Lower lobe of right lung (tissue), 2 donors: ENCODE measurements at regions not wholly inside any gene's neighbourhood (a gene's known extent, or its start where the extent isn't known, plus 50 kb on each side); places are given as distances from the start of the nearest gene placed in this dataset.
A peak's percentile ranks its signal among the peaks of the same experiment; 100 is the strongest.

Experiments
- ATAC-seq, 2 donors: fragments of 200-7000 bp; cut with Tn5 transposase; one replicate each; pipeline ENCODE4 v1.9.1; 2020 to 2022; ENCODE audit warnings: mild to moderate bottlenecking in 2 of 2, moderate library complexity in 2 of 2
- DNase-seq: peaks from one replicate; pipeline ENCODE4 v3.0.0-alpha.2; 2020
- H3K27ac ChIP-seq: fragments of 200-600 bp; one replicate; pipeline ENCODE4 v1.8.0; 2022
- H3K27me3 ChIP-seq: fragments of 200-600 bp; one replicate; pipeline ENCODE4 v1.8.0; 2022; ENCODE audit warnings: low read depth
- H3K36me3 ChIP-seq: fragments of 200-600 bp; one replicate; pipeline ENCODE4 v1.8.0; 2022; ENCODE audit warnings: mild to moderate bottlenecking
- H3K4me1 ChIP-seq: fragments of 200-600 bp; one replicate; pipeline ENCODE4 v1.8.0; 2022
- H3K4me3 ChIP-seq: fragments of 200-600 bp; one replicate; pipeline ENCODE4 v1.8.0; 2022; ENCODE audit warnings: mild to moderate bottlenecking
- H3K9me3 ChIP-seq: fragments of 200-600 bp; one replicate; pipeline ENCODE4 v1.8.0; 2022
- CTCF ChIP-seq: fragments of 200-600 bp; IDR thresholded peaks from one replicate; pipeline ENCODE4 v1.8.0; 2022; ENCODE audit warnings: antibody characterized with exemption, mild to moderate bottlenecking
- intact Hi-C: fragments of 100-400 bp; cut with DNase I; formaldehyde crosslinking; loops from one replicate; pipeline ENCODE4 v1.11.0; 2022
- donor health status: DM: no; HTN: yes; CAD: no; lungs with severe emphysema.

- Histone ChIP-seq H3K4me3 (no peak overlapping the region), H3K27ac (no peak overlapping the region), H3K36me3 (no peaks in the 10 kb centered on the region), H3K27me3 (no peaks in the 10 kb centered on the region), H3K4me1 (no peaks in the 10 kb centered on the region), H3K9me3 (no peaks in the 10 kb centered on the region)
- intact Hi-C loops, result no loop called here
- no peak for TF ChIP-seq CTCF
- DNase-seq (no peak), ATAC-seq (peak in 1 of 2 donors; percentile 32)
Measured at GRCh38 chr7:97337849-97338248, 220.4 kb downstream of the SDHAF3 start.

DNA sequence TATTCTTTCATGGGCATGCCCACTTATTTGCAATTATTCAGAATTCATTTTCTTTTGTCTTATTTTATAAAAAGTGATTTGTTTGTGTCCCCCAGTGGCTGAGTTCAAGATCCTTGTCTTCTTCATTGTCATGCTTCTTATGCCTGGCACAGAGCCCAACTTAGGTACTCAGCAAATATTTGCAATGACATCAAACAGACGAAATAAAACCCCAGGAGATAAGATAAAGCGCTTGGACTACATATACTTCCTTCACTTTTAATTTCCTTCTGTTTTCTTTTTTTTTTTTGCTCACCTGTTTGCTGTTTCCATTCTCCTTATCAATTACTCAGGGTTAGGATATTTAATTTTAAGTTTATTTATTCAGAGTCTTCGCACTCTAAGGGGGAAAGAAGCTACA, 225.0 kb downstream of the SDHAF3 start:
- H3K4me3 ChIP-seq, result no peak overlapping the region
- H3K9me3 ChIP-seq, result no peaks in the 10 kb centered on the region
- H3K4me1 ChIP-seq, result no peaks in the 10 kb centered on the region
- no peak for ATAC-seq
- no peaks in the 10 kb centered on the region for H3K36me3 ChIP-seq
- no peak for DNase-seq
- no peak for TF ChIP-seq CTCF
- intact Hi-C loops, result no loop called here
- H3K27me3 ChIP-seq, result no peaks in the 10 kb centered on the region
- no peak overlapping the region for H3K27ac ChIP-seq

GRCh38 chr7:97346349-97346748, 228.9 kb downstream of the SDHAF3 start:
- H3K36me3 ChIP-seq, result no peaks in the 10 kb centered on the region
- H3K27ac ChIP-seq, result no peak overlapping the region
- intact Hi-C loops, result no loop called here
- no peaks in the 10 kb centered on the region for H3K9me3 ChIP-seq
- no peak for TF ChIP-seq CTCF
- DNase-seq, result no peak
- no peak for ATAC-seq
- no peak overlapping the region for H3K4me3 ChIP-seq
- H3K27me3 ChIP-seq, result no peaks in the 10 kb centered on the region
- H3K4me1 ChIP-seq, result no peaks in the 10 kb centered on the region

GRCh38 chr7:97351488-97351887, 234.0 kb downstream of the SDHAF3 start:
- no peaks in the 10 kb centered on the region for H3K4me1 ChIP-seq
- DNase-seq (no peak), ATAC-seq (no peak)
- H3K27ac ChIP-seq, result no peak overlapping the region
- H3K36me3 ChIP-seq, result no peaks in the 10 kb centered on the region
- H3K27me3 ChIP-seq, result no peaks in the 10 kb centered on the region
- intact Hi-C loops, result no loop called here
- H3K4me3 ChIP-seq, result no peak overlapping the region
- TF ChIP-seq CTCF, result no peak
- no peaks in the 10 kb centered on the region for H3K9me3 ChIP-seq

- no peak for ATAC-seq
- H3K27me3 ChIP-seq, result no peaks in the 10 kb centered on the region
- DNase-seq, result no peak
- no peak for TF ChIP-seq CTCF
- intact Hi-C loops, result no loop called here
- H3K4me1 ChIP-seq, result no peaks in the 10 kb centered on the region
- no peaks in the 10 kb centered on the region for H3K36me3 ChIP-seq
- no peak overlapping the region for H3K4me3 ChIP-seq
- H3K27ac ChIP-seq, result no peak overlapping the region
- H3K9me3 ChIP-seq, result no peaks in the 10 kb centered on the region
Measured at GRCh38 chr7:97357459-97357858, 240.0 kb downstream of the SDHAF3 start.

- H3K36me3 ChIP-seq, result no peaks in the 10 kb centered on the region
- no peak overlapping the region for H3K27ac ChIP-seq
- intact Hi-C loops, result no loop called here
- H3K4me1 ChIP-seq, result no peaks in the 10 kb centered on the region
- DNase-seq (no peak), ATAC-seq (no peak)
- no peak for TF ChIP-seq CTCF
- H3K4me3 ChIP-seq, result no peak overlapping the region
- no peaks in the 10 kb centered on the region for H3K27me3 ChIP-seq
- no peaks in the 10 kb centered on the region for H3K9me3 ChIP-seq
Measured at GRCh38 chr7:97372882-97373281, 255.4 kb downstream of the SDHAF3 start.
